ENCODE measurements at regions not wholly inside any gene's neighbourhood (a gene's known extent, or its start where the extent isn't known, plus 50 kb on each side); places are given as distances from the start of the nearest gene placed in this dataset.

DNA sequence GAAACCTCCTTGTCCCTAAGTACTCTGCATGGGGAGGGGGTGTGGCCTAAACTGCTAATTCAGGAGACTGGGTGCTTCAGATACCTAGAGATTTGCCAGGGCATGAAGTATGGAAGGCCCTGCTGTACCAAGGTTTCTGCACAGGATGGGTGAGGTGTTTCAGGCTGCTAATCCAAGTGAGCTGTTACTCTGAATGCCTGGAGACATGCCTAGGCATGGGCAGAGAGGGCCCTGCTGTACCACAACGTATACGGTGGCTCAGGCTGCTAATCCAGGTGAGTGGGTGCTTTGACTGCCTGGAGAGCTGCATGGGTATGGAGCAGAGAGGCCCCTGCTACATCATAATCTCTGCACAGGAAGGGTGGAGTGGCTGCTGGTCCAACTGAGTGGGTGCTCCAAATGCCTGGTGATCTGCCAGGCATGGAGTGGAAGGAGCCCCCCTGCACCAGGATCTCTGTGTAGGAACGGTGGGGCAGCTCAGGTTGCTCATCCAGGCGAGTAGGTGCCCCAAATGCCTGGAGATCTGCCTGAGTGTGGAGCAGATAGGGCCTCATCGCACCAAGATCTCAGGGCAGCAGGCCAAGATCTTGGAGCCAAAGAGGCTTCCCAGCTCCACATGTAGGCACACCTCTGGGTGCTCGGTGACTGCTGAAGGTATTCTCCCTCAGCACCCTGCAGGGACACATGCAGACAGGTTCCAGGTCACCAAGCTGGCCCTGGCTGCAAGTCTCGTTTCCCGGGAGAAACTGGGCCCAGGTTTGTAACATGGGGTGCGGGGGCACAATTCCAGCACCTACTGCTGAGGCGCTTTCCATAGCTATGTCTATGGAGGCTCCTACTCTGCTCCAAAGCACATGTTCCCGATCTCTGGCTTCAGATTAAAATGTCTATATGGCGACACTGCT is 252.5 kb upstream of the PLXNA2 start:
- in situ Hi-C loops (cut with HindIII; ENCODE audit: low pct_unique_long_range_greater_than_20kb, low sequenced_read_pairs), result no loop called here
- DNase-seq (ENCODE audit: low read depth), result no peak

DNA sequence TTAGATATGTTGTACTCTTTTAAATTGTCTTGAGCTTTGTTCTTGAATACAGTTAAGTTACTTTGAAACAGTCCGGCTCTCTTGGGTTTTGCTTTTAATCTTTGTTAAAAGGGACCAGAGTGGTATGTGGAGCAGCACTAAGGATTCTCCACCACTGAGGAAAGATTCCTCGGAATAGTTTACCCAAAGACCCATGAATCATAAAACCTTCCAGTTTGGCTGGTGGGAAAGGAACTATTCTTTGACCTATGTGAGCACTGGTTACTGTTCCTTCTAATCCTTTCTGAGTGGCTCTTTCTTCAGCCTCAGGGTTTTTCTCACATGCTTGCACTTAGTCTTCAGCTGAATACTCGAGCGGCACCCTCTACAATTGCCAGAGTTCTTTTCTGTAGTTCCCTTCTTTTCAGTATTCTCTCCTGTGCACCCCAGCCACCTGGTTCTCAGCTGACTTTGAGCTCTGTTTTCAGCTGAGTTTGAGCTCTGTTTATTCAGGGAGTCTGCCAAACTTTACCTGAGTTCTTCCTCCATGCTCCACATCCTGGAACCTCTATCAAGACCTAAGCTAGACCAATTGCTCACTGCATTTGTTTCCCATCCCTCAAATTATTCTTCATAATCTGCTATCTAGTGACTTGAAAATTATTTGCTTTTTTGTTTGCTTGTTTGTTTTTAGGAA is 253.8 kb upstream of the PLXNA2 start:
- no peak for DNase-seq (ENCODE audit: low read depth)
- in situ Hi-C loops (cut with HindIII; ENCODE audit: low pct_unique_long_range_greater_than_20kb, low sequenced_read_pairs), result no loop called here

DNA sequence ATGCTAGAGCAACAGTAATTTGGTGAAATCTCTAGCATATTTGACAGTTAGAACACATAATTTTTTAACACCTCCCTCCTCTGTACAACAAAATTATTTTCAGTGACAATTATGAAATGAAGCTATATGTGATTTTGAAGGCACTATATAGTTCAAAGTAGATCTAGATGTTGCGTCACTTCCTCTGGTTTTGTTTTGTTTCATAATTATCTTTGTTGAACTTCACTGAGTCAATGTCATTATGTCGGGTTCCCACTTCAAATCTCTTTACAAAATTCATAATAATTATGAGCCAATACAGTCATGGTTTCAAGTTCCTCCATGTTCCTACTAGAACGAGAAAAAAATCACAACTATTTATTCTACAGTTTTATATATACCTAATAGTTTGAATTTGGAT is 254.8 kb upstream of the PLXNA2 start:
- DNase-seq (ENCODE audit: low read depth), result no peak
- in situ Hi-C loops (cut with HindIII; ENCODE audit: low pct_unique_long_range_greater_than_20kb, low sequenced_read_pairs), result no loop called here

DNA sequence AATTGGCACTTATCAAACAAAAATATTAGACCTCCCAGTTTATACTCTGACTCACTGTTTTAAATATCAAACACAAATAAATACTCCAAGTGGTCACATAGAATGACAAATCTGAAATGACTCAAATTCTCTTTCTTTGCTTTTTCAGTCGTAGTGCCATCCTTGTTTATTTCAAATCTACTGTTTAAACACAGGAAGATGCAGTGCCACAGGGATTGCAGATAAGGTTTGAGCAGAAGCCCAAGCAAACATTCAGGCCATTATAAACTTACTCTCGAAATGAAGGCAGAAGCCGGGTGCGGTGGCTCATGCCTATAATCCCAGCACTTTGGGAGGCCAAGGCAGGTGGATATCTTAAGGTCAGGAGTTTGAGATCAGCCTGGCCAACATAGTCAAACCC is 255.4 kb upstream of the PLXNA2 start:
- in situ Hi-C loops (cut with HindIII; ENCODE audit: low pct_unique_long_range_greater_than_20kb, low sequenced_read_pairs), result no loop called here

DNA sequence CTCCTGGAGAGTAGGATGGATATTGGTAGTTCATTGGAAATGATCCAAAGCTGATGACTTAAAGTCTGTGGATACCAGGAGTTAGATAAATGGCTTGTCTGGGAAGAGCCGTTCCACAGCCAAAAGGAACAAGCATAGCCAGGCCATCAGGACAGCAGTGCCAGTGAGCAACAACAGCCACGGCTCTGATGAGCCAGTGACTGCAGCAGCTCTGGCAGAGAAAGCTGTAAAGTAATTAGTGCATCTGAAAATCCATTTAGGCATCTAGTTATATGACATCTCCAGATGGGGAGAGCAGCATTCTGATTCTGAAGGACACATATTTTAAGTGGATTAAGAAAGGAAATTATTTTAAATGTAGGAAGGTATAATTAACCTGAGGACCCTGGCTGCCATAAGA is 256.2 kb upstream of the PLXNA2 start:
- in situ Hi-C loops (cut with HindIII; ENCODE audit: low pct_unique_long_range_greater_than_20kb, low sequenced_read_pairs), result no loop called here
- DNase-seq (ENCODE audit: low read depth), result no peak

More for the DNA sequence above, 255.4 kb upstream of the PLXNA2 start:
- DNase-seq (ENCODE audit: low read depth), result no peak

DNA sequence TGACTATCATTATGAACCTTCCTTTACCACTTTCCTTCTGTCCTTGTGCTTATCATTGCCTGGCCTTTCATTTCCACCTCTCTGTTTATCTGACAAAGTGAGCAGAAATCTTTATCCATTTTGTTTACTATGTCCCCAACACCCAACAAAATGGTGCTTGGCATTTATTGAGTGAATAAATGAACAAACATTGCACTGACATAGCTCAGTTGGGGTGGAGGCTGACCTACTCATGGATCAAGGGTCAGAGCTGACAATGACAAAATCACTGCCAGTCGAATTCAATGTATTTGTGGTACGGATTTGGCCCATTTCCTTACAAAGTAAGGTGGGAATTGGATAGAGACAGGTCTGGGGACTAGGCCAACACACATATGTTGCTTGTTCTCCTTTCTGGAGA is 257.4 kb upstream of the PLXNA2 start:
- DNase-seq (ENCODE audit: low read depth), result no peak
- in situ Hi-C loops (cut with HindIII; ENCODE audit: low pct_unique_long_range_greater_than_20kb, low sequenced_read_pairs), result no loop called here

DNA sequence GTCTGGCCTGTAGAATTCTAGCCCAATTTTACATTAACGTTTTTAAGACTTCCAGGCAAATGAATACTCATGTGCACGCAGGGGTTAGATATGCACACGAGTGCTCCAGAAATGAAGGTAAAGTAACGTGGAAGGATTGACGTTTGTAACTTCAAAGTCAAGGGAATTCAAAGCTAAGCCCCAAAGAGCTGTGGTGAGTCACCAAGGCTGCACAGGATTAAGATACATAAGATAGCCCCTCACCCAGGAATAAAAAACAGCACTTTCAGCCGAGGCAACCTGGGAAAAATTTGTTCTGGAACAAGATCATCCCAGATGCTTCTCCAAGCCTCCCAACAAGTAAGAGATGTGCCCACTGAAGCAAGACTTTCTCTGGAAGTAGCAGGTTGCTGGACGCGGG is 259.6 kb upstream of the PLXNA2 start:
- in situ Hi-C loops (cut with HindIII; ENCODE audit: low pct_unique_long_range_greater_than_20kb, low sequenced_read_pairs), result no loop called here
- DNase-seq (ENCODE audit: low read depth), result no peak

DNA sequence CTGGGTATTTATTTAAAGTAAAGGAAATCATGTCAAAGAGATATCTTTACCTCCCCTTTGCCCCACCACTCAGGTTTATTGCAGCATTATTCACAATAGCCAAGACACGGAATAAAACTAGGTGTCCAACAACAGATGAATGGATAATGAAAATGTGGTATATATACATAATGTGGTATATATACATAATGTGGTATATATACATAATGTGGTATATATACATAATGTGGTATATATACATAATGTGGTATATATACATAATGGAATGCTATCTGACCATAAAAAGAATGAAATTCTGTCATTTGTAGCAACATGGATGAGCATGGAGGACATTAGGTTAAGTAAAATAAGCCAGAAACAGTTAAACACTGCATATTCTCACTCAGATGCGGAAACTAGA is 262.6 kb upstream of the PLXNA2 start:
- DNase-seq (ENCODE audit: low read depth), result no peak
- in situ Hi-C loops (cut with HindIII; ENCODE audit: low pct_unique_long_range_greater_than_20kb, low sequenced_read_pairs), result no loop called here

DNA sequence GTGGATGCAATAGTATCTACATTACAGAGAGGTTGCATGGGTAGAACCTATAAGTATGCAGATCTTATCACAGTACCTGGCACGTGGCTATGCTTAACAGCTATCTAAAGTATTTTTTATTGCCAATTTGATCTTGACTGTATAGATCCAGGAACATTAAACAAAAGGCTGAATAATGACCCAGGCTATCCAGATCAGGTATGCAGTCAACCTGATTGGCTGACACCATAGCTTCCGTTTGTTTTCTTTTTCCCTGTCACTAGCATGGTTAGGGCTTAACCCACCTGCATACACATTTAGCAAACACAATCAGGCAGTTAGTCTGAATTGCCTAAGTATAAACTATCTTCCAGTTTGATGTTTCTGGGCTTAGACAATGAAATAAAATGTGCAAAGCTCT is 264.9 kb upstream of the PLXNA2 start:
- no peak for DNase-seq (ENCODE audit: low read depth)
- in situ Hi-C loops (cut with HindIII; ENCODE audit: low pct_unique_long_range_greater_than_20kb, low sequenced_read_pairs), result no loop called here

DNA sequence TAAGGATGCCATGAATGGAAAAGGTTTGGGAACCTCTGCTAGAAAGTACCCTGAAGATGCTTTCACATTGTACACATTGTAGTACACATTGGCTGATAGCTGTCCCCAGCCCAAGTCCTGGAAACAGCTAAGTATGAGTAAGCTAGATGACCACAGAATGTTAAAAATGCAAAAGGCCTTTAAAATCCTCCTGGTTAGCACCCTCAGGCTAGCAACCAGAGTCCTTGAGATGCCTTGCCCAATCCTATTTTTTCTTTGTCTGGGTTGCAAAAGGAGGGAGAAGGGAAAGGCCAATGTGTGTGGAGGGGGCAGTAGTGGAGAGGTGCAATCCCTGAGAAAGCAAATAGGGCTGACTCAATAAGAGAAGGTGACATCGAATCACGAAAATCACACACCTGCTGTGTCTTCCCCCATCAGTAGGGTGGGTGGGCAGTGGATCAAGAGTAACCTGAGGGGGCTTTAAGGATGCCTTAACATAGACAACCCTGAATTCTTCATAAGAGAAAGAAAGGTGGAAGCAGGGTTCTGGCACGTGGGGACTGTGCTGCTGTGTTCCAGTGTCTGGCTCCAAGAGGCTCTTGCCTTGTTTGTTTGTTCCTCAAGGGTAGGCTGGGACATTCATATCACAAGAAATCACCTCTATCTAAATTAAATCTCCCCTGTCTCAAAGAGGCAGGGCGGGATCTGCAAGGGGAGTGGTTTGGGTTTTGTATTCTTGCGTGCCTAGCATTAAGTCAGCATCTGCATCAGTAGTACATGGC is 266.2 kb upstream of the PLXNA2 start:
- in situ Hi-C loops (cut with HindIII; ENCODE audit: low pct_unique_long_range_greater_than_20kb, low sequenced_read_pairs), result no loop called here
- no peak for DNase-seq (ENCODE audit: low read depth)

DNA sequence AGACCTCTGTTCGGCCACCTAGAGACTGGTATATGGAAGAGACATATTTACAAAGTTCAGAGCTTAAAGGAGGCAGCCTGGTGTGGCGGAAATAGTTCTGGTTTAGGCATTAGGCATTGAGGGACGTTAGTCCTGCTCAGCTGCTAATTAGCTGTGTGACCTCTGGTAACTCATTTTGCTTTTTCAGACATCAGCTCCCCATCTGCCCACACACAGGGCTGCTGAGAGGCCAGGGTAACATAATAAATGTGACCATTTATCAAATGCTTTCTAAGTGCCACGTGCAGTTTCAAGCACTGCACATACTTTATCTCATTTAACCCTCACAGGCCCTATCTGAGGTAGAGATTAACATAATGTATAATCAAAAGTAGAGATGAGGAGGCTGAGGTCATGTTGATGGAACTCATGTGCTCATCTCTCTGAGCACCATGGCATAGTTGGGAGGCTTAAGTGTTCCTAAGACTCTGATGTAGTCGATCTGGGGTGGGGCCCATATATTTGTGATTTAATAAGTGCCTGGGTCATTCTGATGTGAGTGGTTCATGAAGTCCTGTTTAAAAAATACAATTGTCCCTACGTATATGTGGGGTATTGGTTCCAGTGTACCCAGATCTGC is 267.2 kb upstream of the PLXNA2 start:
- DNase-seq (ENCODE audit: low read depth), result no peak

DNA sequence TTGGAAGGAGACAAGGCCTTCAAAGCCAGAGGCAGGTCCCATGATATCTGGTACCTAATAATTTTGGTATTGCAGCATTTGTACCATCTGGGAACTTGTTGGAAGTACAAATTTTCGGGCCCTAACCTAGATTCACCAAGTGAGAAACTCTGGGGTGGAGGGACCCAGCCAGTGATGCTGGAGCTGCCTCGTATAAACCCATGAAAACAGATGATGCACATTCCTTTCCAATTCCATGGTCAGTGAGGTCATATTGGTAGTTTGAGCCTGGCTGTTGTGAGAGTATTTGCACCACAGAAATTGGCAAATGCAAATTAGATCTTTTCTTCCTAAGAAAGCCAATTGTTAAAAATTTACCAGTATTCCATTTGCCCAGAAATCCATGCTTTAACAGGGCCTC is 269.6 kb upstream of the PLXNA2 start:
- no peak for DNase-seq (ENCODE audit: low read depth)
- in situ Hi-C loops (cut with HindIII; ENCODE audit: low pct_unique_long_range_greater_than_20kb, low sequenced_read_pairs), result no loop called here

More for the DNA sequence above, 267.2 kb upstream of the PLXNA2 start:
- in situ Hi-C loops (cut with HindIII; ENCODE audit: low pct_unique_long_range_greater_than_20kb, low sequenced_read_pairs), result no loop called here

DNA sequence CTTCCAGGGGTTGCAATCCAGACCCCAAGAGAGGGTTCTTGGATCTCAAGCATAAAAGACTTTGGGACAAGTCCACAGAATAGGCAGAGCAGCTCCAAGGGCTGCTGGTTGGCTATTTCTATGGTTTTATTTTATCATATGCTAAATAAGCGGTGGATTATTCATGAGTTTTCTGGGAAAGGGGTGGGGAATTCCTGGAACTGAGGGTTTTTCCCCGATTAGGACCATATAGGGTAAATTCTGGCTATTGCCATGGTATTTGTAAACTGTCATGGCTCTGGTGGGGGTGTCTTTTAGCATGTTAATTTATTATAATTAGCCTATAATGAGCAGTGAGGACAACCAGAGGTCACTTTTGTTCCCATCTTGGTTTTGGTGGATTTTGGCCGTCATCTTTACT is 270.9 kb upstream of the PLXNA2 start:
- in situ Hi-C loops (cut with HindIII; ENCODE audit: low pct_unique_long_range_greater_than_20kb, low sequenced_read_pairs), result no loop called here
- DNase-seq (ENCODE audit: low read depth), result no peak

DNA sequence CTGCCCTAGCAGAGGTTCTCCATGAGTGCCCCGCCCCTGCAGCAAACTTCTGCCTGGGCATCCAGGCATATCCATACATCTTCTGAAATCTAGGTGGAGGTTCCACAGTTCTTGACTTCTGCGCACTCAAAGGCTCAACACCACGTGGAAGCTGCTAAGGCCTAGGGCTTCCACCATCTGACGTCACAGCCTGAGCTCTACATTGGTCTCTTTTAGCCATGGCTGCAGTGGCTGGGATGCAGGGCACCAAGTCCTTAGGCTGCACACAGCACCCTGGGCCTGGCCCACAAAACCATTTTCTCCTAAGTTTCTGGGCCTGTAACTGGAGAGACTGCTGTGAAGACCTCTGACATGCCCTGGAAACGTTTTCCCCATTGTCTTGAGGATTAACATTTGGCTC is 272.6 kb upstream of the PLXNA2 start:
- in situ Hi-C loops (cut with HindIII; ENCODE audit: low pct_unique_long_range_greater_than_20kb, low sequenced_read_pairs), result no loop called here
- DNase-seq (ENCODE audit: low read depth), result no peak

DNA sequence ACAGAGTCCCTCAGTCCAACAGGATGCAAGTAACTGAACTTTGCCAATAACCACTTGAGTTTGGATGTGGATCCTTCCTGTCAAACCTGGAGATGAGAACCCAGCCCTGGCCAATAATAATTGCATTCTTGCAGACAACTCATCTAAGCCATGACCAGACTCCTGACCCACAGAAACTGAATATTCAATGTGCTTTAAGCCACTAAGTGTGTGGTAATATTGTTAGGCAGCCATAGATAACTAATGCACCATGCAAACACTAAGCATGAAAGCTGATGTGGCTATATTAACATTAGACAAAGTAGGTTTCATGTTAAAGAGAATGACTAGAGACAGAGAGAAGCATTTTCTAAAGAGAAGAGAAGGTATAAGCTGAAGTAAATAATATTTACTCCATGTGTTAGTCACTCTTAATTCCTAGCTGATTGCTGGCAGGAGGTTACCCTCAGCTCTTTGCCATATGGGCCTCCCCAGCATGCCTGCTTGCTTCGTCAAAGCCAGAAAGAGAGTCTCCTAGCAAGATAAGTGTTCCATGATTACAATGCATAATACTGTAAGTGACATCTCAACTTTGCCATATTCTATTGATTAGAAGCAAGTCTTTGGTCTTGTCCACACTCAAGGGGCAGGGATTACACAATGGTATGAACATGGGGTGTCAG is 276.4 kb upstream of the PLXNA2 start:
- in situ Hi-C loops (cut with HindIII; ENCODE audit: low pct_unique_long_range_greater_than_20kb, low sequenced_read_pairs), result no loop called here
- DNase-seq (ENCODE audit: low read depth), result no peak

DNA sequence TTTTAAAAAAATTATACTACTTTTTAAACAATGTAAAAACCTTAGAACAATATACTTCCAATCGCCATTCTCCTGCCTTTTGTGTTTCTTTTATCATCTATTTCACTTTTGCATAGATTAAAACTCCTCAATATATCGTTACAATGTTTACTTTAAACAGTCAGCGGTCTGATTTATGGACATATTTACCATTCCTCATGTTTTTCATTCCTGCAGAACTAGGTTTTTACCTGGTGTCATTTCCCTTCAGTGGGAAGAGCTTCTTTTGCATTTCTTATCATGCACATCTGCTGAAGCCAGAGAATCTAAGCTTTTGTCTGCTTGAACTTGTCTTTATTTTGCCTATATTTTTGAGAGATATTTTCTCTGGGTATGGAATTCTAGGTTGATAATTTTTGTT is 277.4 kb upstream of the PLXNA2 start:
- in situ Hi-C loops (cut with HindIII; ENCODE audit: low pct_unique_long_range_greater_than_20kb, low sequenced_read_pairs), result no loop called here
- DNase-seq (ENCODE audit: low read depth), result no peak

DNA sequence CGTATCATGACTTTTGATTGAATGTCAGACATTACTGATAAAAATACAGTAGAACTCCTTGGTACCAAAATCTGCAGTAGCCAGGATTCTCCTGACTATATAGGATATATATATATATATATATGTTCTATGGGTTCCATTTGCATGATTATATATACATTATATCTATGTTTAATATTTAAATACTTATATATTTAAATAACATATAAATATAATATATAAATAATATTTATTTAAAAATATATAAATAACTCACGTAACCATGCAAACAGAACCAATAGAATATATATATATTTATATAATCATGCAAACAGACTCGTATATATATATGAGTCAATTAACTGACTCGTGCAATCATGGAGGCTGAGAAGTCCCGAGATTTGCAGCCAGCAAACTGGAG is 278.8 kb upstream of the PLXNA2 start:
- in situ Hi-C loops (cut with HindIII; ENCODE audit: low pct_unique_long_range_greater_than_20kb, low sequenced_read_pairs), result no loop called here
- DNase-seq (ENCODE audit: low read depth), result no peak

DNA sequence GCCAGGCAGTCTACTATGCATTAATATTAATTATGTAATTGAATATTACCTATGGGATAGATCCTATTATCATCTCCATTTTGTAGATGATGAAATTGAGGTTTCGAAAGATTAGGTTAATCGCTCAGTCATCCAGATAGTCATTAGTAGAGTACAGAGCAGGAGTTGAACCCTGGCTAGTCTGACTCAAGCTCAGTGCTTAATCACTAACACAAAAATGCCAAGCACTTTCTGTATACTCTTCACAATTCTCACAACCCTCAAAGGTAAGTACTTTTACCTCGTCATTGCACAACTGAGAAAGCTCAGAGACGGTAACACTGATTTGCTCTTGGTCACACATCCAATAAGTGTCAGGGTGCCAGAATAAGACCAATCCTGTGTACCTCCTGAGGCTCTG is 280.2 kb upstream of the PLXNA2 start:
- no peak for DNase-seq (ENCODE audit: low read depth)
- in situ Hi-C loops (cut with HindIII; ENCODE audit: low pct_unique_long_range_greater_than_20kb, low sequenced_read_pairs), result no loop called here
